ENCODE measurements at regions not wholly inside any gene's neighbourhood (a gene's known extent, or its start where the extent isn't known, plus 50 kb on each side); places are given as distances from the start of the nearest gene placed in this dataset.

- Histone ChIP-seq H3K27ac (ENCODE audit: low read depth, low read length) (no peak overlapping the region), H3K27me3 (ENCODE audit: low read length) (no peaks in the 10 kb centered on the region), H3K9me2 (replicated peaks; ENCODE audit: insufficient read depth, low read length) (no peaks in the 10 kb centered on the region), H3K36me3 (ENCODE audit: low read length) (no peaks in the 10 kb centered on the region), H3F3A (ENCODE audit: insufficient read depth) (no peaks in the 10 kb centered on the region), H4K20me1 (ENCODE audit: low read depth, low read length) (no peaks in the 10 kb centered on the region), H3K79me2 (ENCODE audit: insufficient read depth, low read length) (no peaks in the 10 kb centered on the region), H3K9me3 (ENCODE audit: insufficient read depth, low read length) (no peaks in the 10 kb centered on the region; the same call in 1 of the 2 replicates), H3K9ac (ENCODE audit: low read length) (no peak overlapping the region), H2AFZ (ENCODE audit: low read depth, low read length, severe bottlenecking) (no peak overlapping the region), H3K4me2 (ENCODE audit: low read depth, low read length, poor library complexity, severe bottlenecking) (no peak overlapping the region), H3K4me3 (ENCODE audit: insufficient read depth, low read length, poor library complexity, severe bottlenecking) (no peak overlapping the region)
- no peak for TF ChIP-seq CTCF (IDR thresholded peaks at IDR 0.05; ENCODE audit: insufficient read depth, low read length, poor library complexity, severe bottlenecking)
- TF ChIP-seq EZH2phosphoT487 (conservative IDR thresholded peaks at IDR 0.05; ENCODE audit: low read length): no peak
These were observed 165.2 kb downstream of the DLL1 start for GRCh38 chr6:170125456-170126300.

- H3K27ac ChIP-seq (ENCODE audit: low read depth, low read length): no peak overlapping the region
- H3K36me3 ChIP-seq (ENCODE audit: low read length): no peaks in the 10 kb centered on the region
- H3K79me2 ChIP-seq (ENCODE audit: insufficient read depth, low read length): no peaks in the 10 kb centered on the region
- no peak overlapping the region for H3K4me2 ChIP-seq (ENCODE audit: low read depth, low read length, poor library complexity, severe bottlenecking)
- peaks cover under 1% of the 10 kb centered on the region; the same call in 1 of the 2 replicates for H3K9me3 ChIP-seq (ENCODE audit: insufficient read depth, low read length)
- no peaks in the 10 kb centered on the region for H3K9me2 ChIP-seq (replicated peaks; ENCODE audit: insufficient read depth, low read length)
- no peak for TF ChIP-seq CTCF (IDR thresholded peaks at IDR 0.05; ENCODE audit: insufficient read depth, low read length, poor library complexity, severe bottlenecking)
- TF ChIP-seq EZH2phosphoT487 (conservative IDR thresholded peaks at IDR 0.05; ENCODE audit: low read length): no peak
- no peaks in the 10 kb centered on the region for H3K27me3 ChIP-seq (ENCODE audit: low read length)
- H3K9ac ChIP-seq (ENCODE audit: low read length): no peak overlapping the region
- H3F3A ChIP-seq (ENCODE audit: insufficient read depth): no peaks in the 10 kb centered on the region
- no peak overlapping the region for H3K4me3 ChIP-seq (ENCODE audit: insufficient read depth, low read length, poor library complexity, severe bottlenecking)
- no peak overlapping the region for H2AFZ ChIP-seq (ENCODE audit: low read depth, low read length, severe bottlenecking)
- no peaks in the 10 kb centered on the region for H4K20me1 ChIP-seq (ENCODE audit: low read depth, low read length)
These were observed 166.0 kb downstream of the DLL1 start for GRCh38 chr6:170124836-170125235.

GRCh38 chr6:170124150-170124549 is 166.7 kb downstream of the DLL1 start:
- no peak for TF ChIP-seq EZH2phosphoT487 (conservative IDR thresholded peaks at IDR 0.05; ENCODE audit: low read length)
- no peak for TF ChIP-seq CTCF (IDR thresholded peaks at IDR 0.05; ENCODE audit: insufficient read depth, low read length, poor library complexity, severe bottlenecking)
- no peaks in the 10 kb centered on the region for H3K36me3 ChIP-seq (ENCODE audit: low read length)

More at GRCh38 chr6:170124150-170124549, 166.7 kb downstream of the DLL1 start:
- H3K4me2 ChIP-seq (ENCODE audit: low read depth, low read length, poor library complexity, severe bottlenecking): no peak overlapping the region
- no peaks in the 10 kb centered on the region for H3K27me3 ChIP-seq (ENCODE audit: low read length)
- H3K9me3 ChIP-seq (ENCODE audit: insufficient read depth, low read length): peaks cover 4% of the 10 kb centered on the region; the same call in 1 of the 2 replicates
- H3K9me2 ChIP-seq (replicated peaks; ENCODE audit: insufficient read depth, low read length): no peaks in the 10 kb centered on the region
- H3K4me3 ChIP-seq (ENCODE audit: insufficient read depth, low read length, poor library complexity, severe bottlenecking): no peak overlapping the region
- H3K27ac ChIP-seq (ENCODE audit: low read depth, low read length): no peak overlapping the region
- H3F3A ChIP-seq (ENCODE audit: insufficient read depth): no peaks in the 10 kb centered on the region
- H4K20me1 ChIP-seq (ENCODE audit: low read depth, low read length): no peaks in the 10 kb centered on the region
- no peaks in the 10 kb centered on the region for H3K79me2 ChIP-seq (ENCODE audit: insufficient read depth, low read length)
- no peak overlapping the region for H2AFZ ChIP-seq (ENCODE audit: low read depth, low read length, severe bottlenecking)
- no peak overlapping the region for H3K9ac ChIP-seq (ENCODE audit: low read length)

All from SU-DHL-6 (cell line).